Stimulated activated CD8-positive, alpha-beta memory T cell treated with anti-CD3 and anti-CD28 coated beads, Interleukin-4, amount 100 ng/mL, for 1 hour (primary cell): ENCODE measurements at regions not wholly inside any gene's neighbourhood (a gene's known extent, or its start where the extent isn't known, plus 50 kb on each side); places are given as distances from the start of the nearest gene placed in this dataset.
"Not testable (repeated sequence)": the region's sequence is repeated elsewhere in the genome, so short reads cannot be mapped to it uniquely, and the experiment has no call there.

ENCODE experiments used
- DNase-seq, 2 donors: peaks; one replicate each; pipeline ENCODE4 v3.0.0-alpha.2; 2020; ENCODE audit warnings: low read depth in 2 of 2, low spot score in 1 of 2

- no peak for DNase-seq
These were observed 394.8 kb upstream of the TENM3 start for GRCh38 chr4:181848357-181848756.

- no peak for DNase-seq
These were observed 393.7 kb upstream of the TENM3 start for GRCh38 chr4:181849472-181849871.

GRCh38 chr4:181853881-181854511 is 389.2 kb upstream of the TENM3 start:
- no peak for DNase-seq

- DNase-seq = no peak
These were observed 387.9 kb upstream of the TENM3 start for GRCh38 chr4:181855307-181855706.

- DNase-seq = not testable (repeated sequence)
These were observed 385.7 kb upstream of the TENM3 start for GRCh38 chr4:181857471-181857870.

GRCh38 chr4:181858741-181859140 is 384.5 kb upstream of the TENM3 start:
- no peak for DNase-seq

- DNase-seq = no peak
These were observed 383.8 kb upstream of the TENM3 start for GRCh38 chr4:181859439-181859838.

GRCh38 chr4:181860157-181860556 is 383.0 kb upstream of the TENM3 start:
- no peak for DNase-seq

GRCh38 chr4:181860668-181861067 is 382.5 kb upstream of the TENM3 start:
- no peak for DNase-seq

GRCh38 chr4:181863856-181864255 is 379.3 kb upstream of the TENM3 start:
- no peak for DNase-seq

GRCh38 chr4:181870326-181870725 is 372.9 kb upstream of the TENM3 start:
- DNase-seq = no peak

GRCh38 chr4:181874602-181875001 is 368.6 kb upstream of the TENM3 start:
- DNase-seq = no peak

- no peak for DNase-seq
These were observed 365.8 kb upstream of the TENM3 start for GRCh38 chr4:181877329-181877848.

- DNase-seq = no peak
These were observed 353.2 kb upstream of the TENM3 start for GRCh38 chr4:181890031-181890430.

GRCh38 chr4:181890911-181891310 is 352.3 kb upstream of the TENM3 start:
- no peak for DNase-seq

- no peak for DNase-seq
These were observed 346.6 kb upstream of the TENM3 start for GRCh38 chr4:181896614-181897013.

GRCh38 chr4:181897935-181898334 is 345.3 kb upstream of the TENM3 start:
- no peak for DNase-seq

- not testable (repeated sequence) for DNase-seq
These were observed 340.8 kb upstream of the TENM3 start for GRCh38 chr4:181902404-181902803.

- no peak for DNase-seq
These were observed 337.5 kb upstream of the TENM3 start for GRCh38 chr4:181905708-181906107.

- DNase-seq = no peak
These were observed 335.0 kb upstream of the TENM3 start for GRCh38 chr4:181908168-181908567.

- no peak for DNase-seq
These were observed 333.8 kb upstream of the TENM3 start for GRCh38 chr4:181909368-181909767.

- DNase-seq = no peak
These were observed 331.8 kb upstream of the TENM3 start for GRCh38 chr4:181911420-181911819.

- DNase-seq = no peak
These were observed 309.7 kb upstream of the TENM3 start for GRCh38 chr4:181933471-181933870.
